Heart left ventricle (tissue), 13 donors: ENCODE measurements at regions not wholly inside any gene's neighbourhood (a gene's known extent, or its start where the extent isn't known, plus 50 kb on each side); places are given as distances from the start of the nearest gene placed in this dataset.

Source experiments
- CTCF ChIP-seq, 12 donors: fragments of 200-600 bp; sonication (generic) in 4 of 12; IDR thresholded peaks; one replicate each; pipeline versions ENCODE4 v1.5.0 to v1.8.0; 2018 to 2022; ENCODE audit warnings: antibody characterized with exemption in 12 of 12, mild to moderate bottlenecking in 5 of 12
- POLR2A ChIP-seq, 2 donors: fragments of 450-650 bp; IDR thresholded peaks; one replicate each; pipeline ENCODE4 v1.6.1; 2017; ENCODE audit warnings: antibody characterized with exemption in 2 of 2, mild to moderate bottlenecking in 2 of 2, moderate library complexity in 2 of 2
- donor health status: ischemic (EF 13 %, LVEDD 7.1; RV severe dilation, severe dysfunction).
- donor health status: DM: no; HTN: yes; CAD: no.
- donor health status: DM: no; HTN: no; CAD: no.
- donor health status: ischemic (EF 25% LVEDD 6.9; RV normal size, moderate dysfunction).
- donor health status: ischemic (EF 25% LVEDD 5.7; RV mildly dilated, moderate dysfunction).
- donor health status: ischemic (EF 35%, LVEDD 5.7; RV mildly dilated, moderate dysfunction).
- donor health status: nonischemic (EF 11% LVEDD 7.7; RV severe dilation, severe dysfunction).
- donor health status: DM: yes; HTN: yes; CAD: no.
- donor health status: PGD.
- donor health status: ischemic (EF 29% LVEDD 5.4; RV normal size, mild dysfunction).
- donor health status: nonischemic (EF 23%, LVEDD 6.1; RV moderate dilation, normal function).

GRCh38 chrX:45502396-45502795 lies 301.7 kb upstream of the DIPK2B start:
- TF ChIP-seq CTCF (IDR thresholded peaks at IDR 0.05) (no peak), POLR2A (IDR thresholded peaks at IDR 0.05) (no peak)
